Kidney tubule cell (primary cell): ENCODE measurements at regions not wholly inside any gene's neighbourhood (a gene's known extent, or its start where the extent isn't known, plus 50 kb on each side); places are given as distances from the start of the nearest gene placed in this dataset.

Experiments
- DNase-seq: peaks from one replicate; pipeline ENCODE4 v3.0.0-alpha.2; 2018; ENCODE audit warnings: low spot score

DNA sequence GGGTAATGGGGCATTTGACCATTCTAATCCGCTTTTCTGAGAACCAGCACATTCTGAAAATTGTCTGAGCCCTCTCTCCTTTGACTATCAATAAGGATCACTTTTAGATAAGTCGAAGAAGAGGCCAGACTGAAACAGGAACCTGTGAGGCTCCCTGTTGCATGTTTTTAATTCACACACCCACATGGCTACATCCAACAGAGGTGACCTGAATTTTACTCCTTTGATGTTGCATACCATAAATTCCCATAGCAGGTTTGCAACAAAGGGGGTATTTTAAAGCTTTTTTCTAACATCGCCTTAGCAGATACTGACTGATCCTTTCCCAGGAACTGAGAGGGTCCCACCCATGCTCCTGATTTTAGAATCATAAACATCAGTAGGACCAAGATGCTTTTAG lies 450.8 kb downstream of the USP25 start:
- no peak for DNase-seq

- DNase-seq = no peak
Observed at GRCh38 chr21:16181018-16181417, 451.2 kb downstream of the USP25 start.

DNA sequence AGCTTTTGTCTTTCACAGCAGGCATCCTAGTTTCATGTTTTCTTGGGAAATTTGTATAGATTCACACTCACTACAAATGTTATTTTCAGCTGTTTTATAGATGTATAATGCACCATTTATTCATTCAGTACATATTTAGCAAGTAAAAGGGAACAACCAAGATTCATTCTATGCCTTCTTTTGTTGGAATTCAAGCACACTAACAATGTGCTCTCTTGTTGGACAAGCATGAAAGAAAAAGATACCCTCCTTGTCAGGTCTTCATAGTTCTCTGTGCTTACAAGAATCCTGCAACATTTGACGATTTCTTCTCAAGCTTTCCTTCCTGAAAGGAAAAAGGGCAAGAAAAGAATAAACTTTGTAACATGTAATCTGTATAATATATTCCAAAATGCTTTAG lies 456.0 kb downstream of the USP25 start:
- no peak for DNase-seq

DNA sequence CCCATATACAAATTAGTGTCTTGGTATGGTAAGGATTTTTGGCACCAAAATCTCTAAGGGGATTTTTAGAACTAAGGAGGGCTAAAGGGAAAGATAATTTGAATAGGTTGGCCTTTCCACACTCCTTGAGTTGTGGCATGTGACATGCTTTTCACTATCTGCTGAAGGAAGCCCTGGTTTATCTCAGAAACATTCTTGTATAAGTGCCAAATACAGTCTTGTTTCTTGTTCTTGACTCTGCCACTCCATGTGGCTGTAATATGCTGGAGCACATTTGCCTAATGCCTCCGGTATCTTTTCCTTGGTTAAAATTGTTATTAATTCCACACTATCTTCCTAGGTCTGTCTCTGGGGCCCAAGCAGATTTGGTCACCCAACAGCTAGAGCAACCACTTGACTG lies 457.0 kb downstream of the USP25 start:
- no peak for DNase-seq

GRCh38 chr21:16187603-16188301 lies 458.0 kb downstream of the USP25 start:
- DNase-seq = no peak

GRCh38 chr21:16192902-16193301 lies 463.1 kb downstream of the USP25 start:
- peak; percentile 73 for DNase-seq

GRCh38 chr21:16193496-16194094 lies 463.8 kb downstream of the USP25 start:
- no peak for DNase-seq

DNA sequence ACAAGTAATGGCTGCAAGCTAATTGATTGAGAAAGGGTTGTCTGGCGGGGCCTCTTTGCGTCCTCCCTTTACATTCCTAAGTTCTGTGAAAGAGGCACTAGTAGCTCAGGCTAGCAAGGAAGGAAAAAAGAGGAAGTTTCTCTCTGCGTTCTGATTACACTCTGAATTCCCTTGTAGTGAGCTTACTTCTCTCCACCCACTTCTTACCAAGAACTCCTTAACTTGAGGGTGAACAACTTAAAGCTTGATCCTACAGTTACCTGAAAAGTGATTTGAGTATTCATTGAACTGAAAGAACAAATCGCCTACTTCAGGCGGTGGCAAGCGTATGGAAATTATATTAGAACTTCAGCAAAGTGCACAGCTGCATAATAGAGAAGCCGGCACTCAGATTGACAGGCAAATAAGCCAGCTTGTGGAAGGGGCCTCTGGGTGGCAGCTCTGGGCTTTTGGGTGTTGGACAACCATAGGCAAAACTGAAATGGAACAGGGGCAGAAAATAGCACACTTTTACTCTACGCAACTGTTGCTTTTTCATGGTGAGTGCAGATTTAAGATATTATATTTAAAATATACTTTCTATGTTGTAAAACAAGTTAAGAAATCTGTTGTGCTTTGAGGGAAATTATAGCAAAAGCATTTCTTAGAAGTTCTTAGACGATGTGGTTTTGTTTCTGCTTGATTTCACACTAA lies 464.5 kb downstream of the USP25 start:
- peak; percentile 76 for DNase-seq

DNA sequence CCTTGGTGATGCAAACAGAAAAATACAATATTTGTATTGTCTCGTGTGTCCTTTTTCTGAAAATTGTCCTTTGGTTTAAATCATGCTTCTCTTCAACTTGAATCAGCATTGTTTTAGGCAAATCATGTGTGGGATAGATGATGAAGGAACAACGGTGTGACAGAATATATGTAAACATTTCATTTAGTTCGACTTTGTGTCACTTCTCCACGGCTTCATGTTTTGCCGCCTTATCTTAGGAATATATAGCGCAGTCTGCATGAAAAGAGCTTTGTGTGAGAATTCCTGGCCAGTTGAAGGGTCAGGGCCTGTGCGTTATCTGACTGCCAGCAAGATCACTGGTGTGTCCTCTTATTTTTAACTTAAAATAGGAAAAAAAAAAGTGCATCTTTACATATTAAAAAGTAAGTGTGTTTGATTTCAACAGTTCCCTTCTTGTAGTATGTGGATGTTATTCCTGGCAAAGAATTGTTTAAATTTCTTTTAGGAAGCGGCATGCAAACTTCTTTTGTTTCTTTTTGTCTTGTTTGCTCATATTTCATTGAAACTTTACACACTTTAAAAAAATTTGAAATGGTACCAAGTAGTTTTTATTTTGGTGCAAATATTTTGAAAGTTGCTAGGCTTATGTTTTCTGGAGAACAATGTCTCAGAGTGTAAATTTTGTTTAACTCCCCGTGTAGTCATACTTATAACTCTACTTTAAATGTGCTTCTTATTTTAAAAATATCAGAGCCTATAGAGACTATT lies 465.2 kb downstream of the USP25 start:
- DNase-seq = peak; percentile 18

GRCh38 chr21:16195538-16195910 lies 465.7 kb downstream of the USP25 start:
- DNase-seq = peak; percentile 35

DNA sequence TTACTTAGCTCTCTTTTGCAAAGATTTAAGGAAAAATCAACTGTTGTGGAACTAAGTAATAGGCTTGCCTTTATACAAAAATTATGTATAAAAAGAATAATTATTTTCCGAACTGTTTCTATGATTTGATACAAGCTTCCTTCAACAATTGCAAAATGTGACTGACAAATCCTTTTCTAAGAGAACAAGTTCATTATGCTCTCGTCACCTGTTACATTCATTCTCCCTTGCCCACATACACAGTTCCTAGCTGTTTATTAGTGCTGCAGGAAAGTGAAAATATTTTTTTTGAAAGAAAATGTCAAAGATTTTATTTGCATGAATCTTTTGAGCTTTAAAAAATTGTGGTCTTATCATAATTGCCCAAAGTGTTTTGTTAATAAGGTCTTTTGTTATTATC lies 466.2 kb downstream of the USP25 start:
- peak; percentile 27 for DNase-seq

DNA sequence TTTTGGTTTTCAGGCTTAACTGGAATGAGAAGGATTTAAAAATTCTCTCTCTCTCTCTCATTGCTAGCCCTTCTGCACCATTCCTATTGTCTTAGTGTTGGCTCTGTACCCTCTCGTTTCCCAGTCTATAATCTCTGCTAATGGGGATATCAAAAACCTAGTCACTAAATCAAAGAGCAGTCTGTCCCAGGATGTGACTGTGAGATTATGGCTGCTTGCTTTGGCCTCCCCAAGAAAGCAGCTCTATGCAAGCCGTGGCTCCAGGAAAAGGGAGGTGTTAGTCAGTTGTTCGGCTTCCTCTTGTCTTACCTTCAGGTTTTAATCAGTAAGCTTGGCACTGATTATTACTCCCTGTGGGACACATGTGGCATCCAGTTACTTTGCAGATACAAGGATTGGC lies 468.8 kb downstream of the USP25 start:
- DNase-seq = no peak

- no peak for DNase-seq
Observed at GRCh38 chr21:16199539-16199938, 469.8 kb downstream of the USP25 start.

- DNase-seq = no peak
Observed at GRCh38 chr21:16201718-16202117, 471.9 kb downstream of the USP25 start.

DNA sequence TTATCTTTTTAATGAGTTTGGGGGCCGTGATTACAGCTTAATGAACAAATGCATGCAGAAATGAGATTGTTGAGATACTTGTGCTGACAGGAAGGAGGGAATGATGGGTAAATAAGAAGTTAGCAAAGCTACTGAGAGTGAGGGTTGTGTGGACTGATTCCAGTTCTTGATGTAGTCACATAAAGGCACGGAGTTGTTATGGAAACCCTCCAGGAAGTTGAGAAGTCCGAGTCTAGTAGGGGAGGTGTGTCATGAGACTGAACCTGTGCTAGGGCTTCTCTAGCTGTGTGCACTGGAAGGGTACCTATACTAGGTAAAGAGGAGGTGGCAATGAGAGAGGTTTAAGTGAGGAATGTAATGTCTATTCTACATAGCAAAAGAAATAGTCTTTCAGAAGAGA lies 475.7 kb downstream of the USP25 start:
- DNase-seq = peak; percentile 18

- no peak for DNase-seq
Observed at GRCh38 chr21:16211339-16212303, 481.8 kb downstream of the USP25 start.

DNA sequence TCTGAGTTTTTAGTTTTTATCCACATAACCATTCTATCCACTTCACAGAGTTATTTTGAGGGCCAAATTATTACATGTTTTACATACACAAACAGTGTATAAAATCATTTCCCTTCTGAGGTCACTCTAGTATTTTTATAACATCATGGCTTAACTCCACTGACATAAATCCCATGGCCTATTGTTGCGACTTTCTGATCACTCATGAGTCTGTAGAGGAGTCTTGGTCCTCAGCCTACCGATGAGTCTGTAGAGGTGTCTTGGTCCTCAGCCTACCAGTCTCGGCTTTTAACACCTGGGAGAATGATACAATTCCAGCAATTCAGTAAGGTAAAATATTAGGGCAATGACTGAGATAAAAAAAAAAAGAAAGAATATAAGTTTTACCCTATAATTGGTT lies 483.7 kb downstream of the USP25 start:
- DNase-seq = no peak

DNA sequence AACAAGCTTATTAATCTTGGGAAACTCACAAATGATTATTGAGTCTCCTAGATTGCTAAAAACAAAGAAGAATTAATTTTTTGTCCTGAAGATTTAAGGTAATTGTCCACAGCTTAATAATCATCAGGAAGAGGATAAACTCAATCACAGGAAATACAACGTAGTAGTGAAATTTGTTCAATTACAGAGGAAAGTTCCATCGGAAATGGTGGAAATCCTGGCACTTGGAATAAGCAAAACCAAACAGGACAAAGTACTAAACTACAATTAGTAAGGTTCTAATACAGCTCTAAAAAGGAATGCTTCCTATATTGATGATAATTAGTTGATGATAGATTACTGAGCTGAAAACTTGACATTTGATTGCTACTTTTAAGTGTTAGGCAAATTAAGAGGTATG lies 485.4 kb downstream of the USP25 start:
- DNase-seq = no peak

DNA sequence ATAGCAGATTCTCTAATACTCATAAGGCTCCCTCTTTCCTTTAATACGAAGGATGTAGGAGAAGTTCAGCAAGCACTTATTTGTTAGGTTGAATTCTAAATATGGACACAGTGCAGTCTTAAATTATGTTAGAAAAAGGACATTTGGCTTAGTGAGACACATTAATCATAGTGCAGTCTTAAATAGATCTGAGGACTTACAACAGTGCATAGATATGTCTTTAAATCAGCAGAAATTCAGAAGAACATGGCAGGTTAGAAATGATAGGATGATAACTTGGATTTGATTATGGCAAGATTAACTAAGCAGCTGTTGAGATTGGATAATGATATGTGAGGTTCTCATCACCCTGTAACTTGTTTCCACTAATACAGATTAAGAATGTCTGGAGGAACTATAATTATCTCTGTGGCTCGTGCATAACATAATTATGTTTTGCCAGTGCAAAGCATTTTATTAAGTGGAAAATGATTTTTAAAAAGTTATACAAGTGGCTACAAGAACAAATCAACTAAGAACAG lies 485.9 kb downstream of the USP25 start:
- DNase-seq = no peak

GRCh38 chr21:16216288-16216962 lies 486.6 kb downstream of the USP25 start:
- DNase-seq = no peak
